Loucy (cell line): ENCODE measurements at regions not wholly inside any gene's neighbourhood (a gene's known extent, or its start where the extent isn't known, plus 50 kb on each side); places are given as distances from the start of the nearest gene placed in this dataset.

Experiments used
- H2AFZ ChIP-seq: fragments of 200-600 bp; sonication (generic); 2 replicates; pipeline ENCODE4 v1.6.0; 2016; ENCODE audit warnings: antibody characterized with exemption, mild to moderate bottlenecking, low read length, moderate library complexity
- H3F3A ChIP-seq: fragments of 200-600 bp; 2 replicates; pipeline ENCODE4 v1.6.0; 2016; ENCODE audit warnings: antibody characterized with exemption, low read depth, mild to moderate bottlenecking
- H3K27me3 ChIP-seq: fragments of 200-600 bp; sonication (generic); 2 replicates; pipeline ENCODE4 v1.6.1; 2014; ENCODE audit warnings: low read length, mild to moderate bottlenecking; ENCODE audit not compliant: insufficient read depth, poor library complexity, severe bottlenecking
- H3K36me3 ChIP-seq: fragments of 200-600 bp; sonication (generic); 2 replicates; pipeline ENCODE4 v1.6.1; 2016; ENCODE audit warnings: low read length; ENCODE audit not compliant: insufficient read depth
- H3K4me1 ChIP-seq: fragments of 200-600 bp; sonication (generic); 2 replicates; pipeline ENCODE4 v1.5.1; 2014; ENCODE audit warnings: low read length, mild to moderate bottlenecking; ENCODE audit not compliant: insufficient read depth, poor library complexity, severe bottlenecking
- H3K4me2 ChIP-seq: fragments of 200-600 bp; sonication (generic); 2 replicates; pipeline ENCODE4 v1.6.0; 2014; ENCODE audit warnings: antibody characterized with exemption, low read length, low read depth, mild to moderate bottlenecking; ENCODE audit not compliant: poor library complexity, severe bottlenecking
- H3K4me3 ChIP-seq: fragments of 200-600 bp; sonication (generic); 2 replicates; pipeline ENCODE4 v1.5.1; 2014; ENCODE audit warnings: low read length, mild to moderate bottlenecking, mixed read lengths; ENCODE audit not compliant: poor library complexity, severe bottlenecking
- H3K79me2 ChIP-seq: fragments of 200-600 bp; sonication (generic); 2 replicates; pipeline ENCODE4 v1.6.1; 2014; ENCODE audit warnings: low read length; ENCODE audit not compliant: insufficient read depth
- H3K9ac ChIP-seq: fragments of 200-600 bp; sonication (generic); 2 replicates; pipeline ENCODE4 v1.6.0; 2014; ENCODE audit warnings: mild to moderate bottlenecking, low read depth, low read length, moderate library complexity; ENCODE audit not compliant: poor library complexity, severe bottlenecking
- H3K9me2 ChIP-seq: fragments of 200-600 bp; sonication (generic); replicated peaks from 2 replicates; pipeline ENCODE4 v1.6.1; 2016; ENCODE audit warnings: low read depth, low read length, mixed read lengths
- H3K9me3 ChIP-seq: fragments of 200-600 bp; sonication (generic); 2 replicates; pipeline ENCODE4 v1.6.1; 2014; ENCODE audit warnings: mild to moderate bottlenecking, antibody characterized with exemption, low read length, low read depth; ENCODE audit not compliant: insufficient read depth
- H4K20me1 ChIP-seq: fragments of 200-600 bp; sonication (generic); 2 replicates; pipeline ENCODE4 v1.6.0; 2014; ENCODE audit warnings: antibody characterized with exemption, low read length, mild to moderate bottlenecking; ENCODE audit not compliant: insufficient read depth, poor library complexity, severe bottlenecking
- EZH2phosphoT487 ChIP-seq: fragments of 200-600 bp; IDR thresholded peaks from 2 replicates; pipeline ENCODE4 v1.6.1; 2018; ENCODE audit warnings: antibody characterized with exemption, mild to moderate bottlenecking, moderate library complexity, borderline replicate concordance
- TF ChIP-seq, protein P1 (sequence below): fragments of 200-600 bp; sonication (generic); conservative IDR thresholded peaks from 2 replicates; pipeline ENCODE4 v1.5.1; 2014; ENCODE audit warnings: mild to moderate bottlenecking, antibody characterized with exemption, low read length

DNA sequence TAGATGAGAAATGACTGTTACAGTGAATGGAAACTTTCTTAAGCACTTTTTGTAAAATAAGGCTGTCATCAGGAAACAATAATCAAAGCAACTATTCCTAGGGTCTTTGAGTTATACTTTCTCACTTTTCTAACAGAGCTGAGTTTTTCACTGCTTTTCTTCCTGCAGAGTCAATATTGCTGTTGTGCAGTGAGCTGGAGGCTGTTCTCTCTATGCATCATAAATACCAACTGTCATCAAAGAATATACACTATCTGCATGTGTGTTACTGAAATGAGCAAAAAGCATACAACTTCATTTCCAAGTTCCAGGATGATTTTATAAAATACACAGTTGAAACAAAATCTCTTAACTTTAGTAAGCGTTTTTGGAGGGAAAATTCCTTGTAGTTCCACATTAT, 110.4 kb upstream of the CPSF6 start:
- Histone ChIP-seq H3K9me2 (no peaks in the 10 kb centered on the region), H3K4me3 (no peak overlapping the region), H3F3A (no peaks in the 10 kb centered on the region), H3K4me2 (no peak overlapping the region), H3K9ac (no peak overlapping the region), H3K36me3 (no peaks in the 10 kb centered on the region), H2AFZ (no peak overlapping the region), H3K4me1 (no peaks in the 10 kb centered on the region), H3K27me3 (peaks cover 4% of the 10 kb centered on the region), H3K79me2 (no peaks in the 10 kb centered on the region), H4K20me1 (no peaks in the 10 kb centered on the region), H3K9me3 (no peaks in the 10 kb centered on the region)
- TF ChIP-seq, protein P1, sequence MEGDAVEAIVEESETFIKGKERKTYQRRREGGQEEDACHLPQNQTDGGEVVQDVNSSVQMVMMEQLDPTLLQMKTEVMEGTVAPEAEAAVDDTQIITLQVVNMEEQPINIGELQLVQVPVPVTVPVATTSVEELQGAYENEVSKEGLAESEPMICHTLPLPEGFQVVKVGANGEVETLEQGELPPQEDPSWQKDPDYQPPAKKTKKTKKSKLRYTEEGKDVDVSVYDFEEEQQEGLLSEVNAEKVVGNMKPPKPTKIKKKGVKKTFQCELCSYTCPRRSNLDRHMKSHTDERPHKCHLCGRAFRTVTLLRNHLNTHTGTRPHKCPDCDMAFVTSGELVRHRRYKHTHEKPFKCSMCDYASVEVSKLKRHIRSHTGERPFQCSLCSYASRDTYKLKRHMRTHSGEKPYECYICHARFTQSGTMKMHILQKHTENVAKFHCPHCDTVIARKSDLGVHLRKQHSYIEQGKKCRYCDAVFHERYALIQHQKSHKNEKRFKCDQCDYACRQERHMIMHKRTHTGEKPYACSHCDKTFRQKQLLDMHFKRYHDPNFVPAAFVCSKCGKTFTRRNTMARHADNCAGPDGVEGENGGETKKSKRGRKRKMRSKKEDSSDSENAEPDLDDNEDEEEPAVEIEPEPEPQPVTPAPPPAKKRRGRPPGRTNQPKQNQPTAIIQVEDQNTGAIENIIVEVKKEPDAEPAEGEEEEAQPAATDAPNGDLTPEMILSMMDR, result no peak
- TF ChIP-seq EZH2phosphoT487, result no peak

DNA sequence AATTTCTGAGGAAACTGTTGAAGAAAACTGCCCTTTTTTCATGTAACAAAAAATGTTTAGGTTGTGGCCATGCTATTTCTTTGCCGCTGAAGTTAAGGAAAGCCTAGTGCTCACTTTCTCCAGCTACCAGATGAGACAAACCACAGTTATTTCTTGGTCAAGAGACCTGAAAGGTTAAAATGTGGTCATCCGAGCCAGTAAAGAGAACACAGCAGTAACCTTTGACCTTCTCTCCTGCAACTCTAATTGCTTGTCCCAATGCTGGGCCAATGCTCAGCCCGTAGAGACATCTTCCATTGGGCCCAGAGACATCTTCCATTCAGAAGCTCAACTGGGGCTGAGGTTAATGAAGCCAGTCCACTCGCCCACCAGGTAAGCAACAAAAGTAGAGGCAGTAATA, 109.8 kb upstream of the CPSF6 start:
- Histone ChIP-seq H2AFZ (no peak overlapping the region), H3K79me2 (no peaks in the 10 kb centered on the region), H3F3A (no peaks in the 10 kb centered on the region), H3K36me3 (no peaks in the 10 kb centered on the region), H4K20me1 (no peaks in the 10 kb centered on the region), H3K9me2 (no peaks in the 10 kb centered on the region), H3K9me3 (no peaks in the 10 kb centered on the region), H3K4me1 (no peaks in the 10 kb centered on the region), H3K27me3 (peaks cover 4% of the 10 kb centered on the region), H3K4me3 (no peak overlapping the region), H3K9ac (no peak overlapping the region), H3K4me2 (no peak overlapping the region)
- TF ChIP-seq, protein P1, result no peak
- TF ChIP-seq EZH2phosphoT487, result no peak

DNA sequence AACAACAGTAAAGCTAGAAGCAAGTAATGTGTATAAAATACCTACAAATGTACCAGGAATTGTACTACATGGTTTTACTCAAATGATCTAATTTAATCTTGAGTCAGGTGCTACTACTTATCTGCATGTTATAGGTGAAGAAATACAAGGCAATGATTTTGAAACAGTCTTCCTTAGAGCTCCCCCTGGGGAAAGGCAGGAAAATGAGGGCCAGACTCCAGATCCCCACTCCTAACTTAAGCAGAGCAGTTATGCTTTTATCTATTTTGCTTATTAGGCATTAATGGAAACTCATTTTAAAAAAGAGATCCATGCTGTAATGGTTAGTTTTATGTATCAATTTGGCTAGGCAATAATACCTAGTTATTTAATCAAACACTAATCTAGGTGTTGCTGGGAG, 109.3 kb upstream of the CPSF6 start:
- no peaks in the 10 kb centered on the region for H3K9me3 ChIP-seq

More for the DNA sequence above, 109.3 kb upstream of the CPSF6 start:
- Histone ChIP-seq H3K36me3 (no peaks in the 10 kb centered on the region), H4K20me1 (no peaks in the 10 kb centered on the region), H3K4me2 (no peak overlapping the region), H3F3A (no peaks in the 10 kb centered on the region), H3K79me2 (no peaks in the 10 kb centered on the region), H3K4me3 (no peak overlapping the region), H3K27me3 (peaks cover 4% of the 10 kb centered on the region), H3K9me2 (no peaks in the 10 kb centered on the region), H3K9ac (no peak overlapping the region), H2AFZ (no peak overlapping the region), H3K4me1 (no peaks in the 10 kb centered on the region)
- TF ChIP-seq EZH2phosphoT487, result no peak
- TF ChIP-seq, protein P1, result no peak
